ENCODE measurements at regions not wholly inside any gene's neighbourhood (a gene's known extent, or its start where the extent isn't known, plus 50 kb on each side); places are given as distances from the start of the nearest gene placed in this dataset.
A peak's percentile ranks its signal among the peaks of the same experiment; 100 is the strongest.

- DNase-seq (ENCODE audit: low read depth): no peak
- H3K4me3 ChIP-seq (ENCODE audit: control insufficient read depth, low read depth, low read length): no peak overlapping the region
- TF ChIP-seq CTCF (IDR thresholded peaks at IDR 0.05; ENCODE audit: control insufficient read depth, insufficient read depth, low read depth, low read length, missing control alignments): no peak
Measured at GRCh38 chr12:47350062-47350408, 270.3 kb upstream of the AMIGO2 start.

GRCh38 chr12:47349137-47350061, 269.6 kb upstream of the AMIGO2 start:
- no peak for DNase-seq (ENCODE audit: low read depth)
- no peak for TF ChIP-seq CTCF (IDR thresholded peaks at IDR 0.05; ENCODE audit: control insufficient read depth, insufficient read depth, low read depth, low read length, missing control alignments)
- H3K4me3 ChIP-seq (ENCODE audit: control insufficient read depth, low read depth, low read length): no peak overlapping the region

GRCh38 chr12:47348206-47348605, 268.4 kb upstream of the AMIGO2 start:
- DNase-seq (ENCODE audit: low read depth): no peak
- TF ChIP-seq CTCF (IDR thresholded peaks at IDR 0.05; ENCODE audit: control insufficient read depth, insufficient read depth, low read depth, low read length, missing control alignments): no peak
- H3K4me3 ChIP-seq (ENCODE audit: control insufficient read depth, low read depth, low read length): no peak overlapping the region

- no peak overlapping the region for H3K4me3 ChIP-seq (ENCODE audit: control insufficient read depth, low read depth, low read length)
- DNase-seq (ENCODE audit: low read depth): no peak
- no peak for TF ChIP-seq CTCF (IDR thresholded peaks at IDR 0.05; ENCODE audit: control insufficient read depth, insufficient read depth, low read depth, low read length, missing control alignments)
Measured at GRCh38 chr12:47346251-47347019, 266.7 kb upstream of the AMIGO2 start.

GRCh38 chr12:47343684-47344567, 264.2 kb upstream of the AMIGO2 start:
- DNase-seq (ENCODE audit: low read depth): peak; percentile 8

More at GRCh38 chr12:47343684-47344567, 264.2 kb upstream of the AMIGO2 start:
- no peak overlapping the region for H3K4me3 ChIP-seq (ENCODE audit: control insufficient read depth, low read depth, low read length)
- no peak for TF ChIP-seq CTCF (IDR thresholded peaks at IDR 0.05; ENCODE audit: control insufficient read depth, insufficient read depth, low read depth, low read length, missing control alignments)

All from AG09309 (cell line).